NCI-H2227 (cell line): ENCODE measurements at regions not wholly inside any gene's neighbourhood (a gene's known extent, or its start where the extent isn't known, plus 50 kb on each side); places are given as distances from the start of the nearest gene placed in this dataset.

ENCODE experiments used
- DNase-seq: peaks from one replicate; lab custom pipeline; 2025; ENCODE audit not compliant: unreplicated experiment; lab: John Stamatoyannopoulos, UW

DNA sequence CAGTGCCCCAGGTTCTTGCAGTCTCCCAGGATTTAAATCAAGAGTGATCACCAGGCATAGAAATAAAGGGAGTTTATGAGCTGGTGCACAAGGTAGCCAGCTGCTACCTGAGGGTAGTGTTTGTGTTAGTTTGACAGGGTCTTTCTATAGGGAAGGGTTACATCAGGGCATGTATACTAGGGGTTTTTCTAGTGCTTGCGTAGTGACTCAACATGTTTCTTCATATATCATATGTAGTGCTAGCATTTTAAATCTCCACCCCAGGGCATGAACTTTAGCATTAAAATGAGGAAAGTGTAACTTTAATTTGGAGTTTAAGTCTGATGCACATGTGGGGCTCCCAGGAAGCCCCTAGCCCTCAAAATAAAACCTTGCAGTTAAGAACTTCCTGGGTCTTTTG lies 86.5 kb upstream of the TNR start:
- no peak for DNase-seq

DNA sequence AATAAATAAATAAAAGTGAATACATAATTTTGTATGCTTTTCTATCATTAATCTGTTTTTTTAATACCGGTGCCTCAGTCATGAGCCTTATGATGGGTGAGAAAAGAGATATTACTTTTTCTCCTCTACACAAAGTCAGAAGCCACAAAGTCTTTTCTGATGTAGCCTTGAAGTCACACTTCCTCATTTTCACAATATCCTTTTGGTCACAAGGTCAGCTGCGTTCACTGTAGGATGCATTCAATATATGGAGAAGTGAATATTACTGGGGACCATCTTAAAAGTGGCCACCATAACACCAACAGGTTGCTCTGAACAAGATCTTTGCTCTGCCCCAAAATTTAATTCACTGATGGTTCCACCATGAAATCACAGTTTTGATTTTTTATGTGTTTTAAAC lies 83.3 kb upstream of the TNR start:
- DNase-seq = no peak

- no peak for DNase-seq
These were observed 80.7 kb upstream of the TNR start for GRCh38 chr1:175824079-175824478.

- DNase-seq = no peak
These were observed 80.0 kb upstream of the TNR start for GRCh38 chr1:175823406-175823805.

DNA sequence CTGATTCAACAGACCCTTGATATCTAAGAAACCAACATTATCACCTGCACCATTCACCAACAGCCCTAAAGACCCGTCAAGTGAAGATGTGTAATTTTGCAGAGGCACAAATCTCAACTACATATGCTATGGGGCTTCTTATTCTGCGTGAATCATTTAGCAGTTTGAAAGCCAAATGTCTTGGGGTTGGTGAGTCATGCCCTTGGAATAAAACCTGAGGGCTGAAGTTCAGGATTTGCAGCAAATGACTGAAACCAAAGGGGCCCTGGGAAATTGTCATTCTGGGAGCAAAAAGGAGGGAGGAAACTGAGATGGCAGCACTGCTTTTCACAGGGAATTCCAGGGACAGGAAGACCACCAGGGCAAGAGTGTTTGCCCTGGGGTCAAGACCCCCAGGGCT lies 79.2 kb upstream of the TNR start:
- no peak for DNase-seq

- DNase-seq = no peak
These were observed 77.1 kb upstream of the TNR start for GRCh38 chr1:175820456-175821025.

- no peak for DNase-seq
These were observed 75.5 kb upstream of the TNR start for GRCh38 chr1:175818929-175819328.

DNA sequence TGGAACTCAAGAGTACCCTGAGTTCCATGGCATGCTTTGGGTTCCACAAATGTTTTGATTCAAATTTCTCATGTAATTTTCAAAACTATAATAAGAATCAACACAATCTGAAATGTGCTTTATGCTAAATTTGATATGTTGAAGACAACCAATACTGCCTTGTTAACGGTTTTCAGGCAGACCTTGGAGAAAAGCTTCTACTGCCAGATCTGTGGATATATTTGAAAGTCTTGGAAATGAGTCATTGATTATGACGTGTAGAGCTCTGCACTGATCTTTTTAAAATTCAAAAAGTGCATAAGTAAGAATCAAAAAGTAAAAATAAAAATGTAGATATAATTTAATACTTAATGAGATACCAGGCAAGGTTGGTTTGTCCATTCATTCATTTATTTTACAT lies 74.0 kb upstream of the TNR start:
- no peak for DNase-seq

- no peak for DNase-seq
These were observed 71.5 kb upstream of the TNR start for GRCh38 chr1:175814885-175815284.

DNA sequence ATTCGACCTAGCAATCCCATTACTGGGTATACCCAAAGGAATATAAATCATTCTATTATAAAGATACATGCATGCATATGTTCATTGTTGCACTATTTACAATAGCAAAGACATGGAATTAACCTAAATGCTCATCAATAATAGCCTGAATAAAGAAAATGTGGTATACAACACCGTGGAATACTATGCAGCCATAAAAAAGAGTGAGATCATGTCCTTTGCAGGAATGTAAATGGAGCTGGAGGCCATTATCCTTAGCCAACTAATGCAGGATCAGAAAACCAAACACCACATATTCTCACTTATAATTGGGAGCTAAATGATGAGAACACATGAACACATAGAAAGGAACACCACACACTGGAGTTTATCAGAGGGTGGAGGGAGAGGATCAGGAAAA lies 69.5 kb upstream of the TNR start:
- DNase-seq = no peak

GRCh38 chr1:175810305-175810704 lies 66.9 kb upstream of the TNR start:
- no peak for DNase-seq

- no peak for DNase-seq
These were observed 65.6 kb upstream of the TNR start for GRCh38 chr1:175808999-175809398.

GRCh38 chr1:175808573-175808972 lies 65.2 kb upstream of the TNR start:
- peak; percentile 50 for DNase-seq

- DNase-seq = no peak
These were observed 61.2 kb upstream of the TNR start for GRCh38 chr1:175804561-175804960.

GRCh38 chr1:175803413-175803812 lies 60.0 kb upstream of the TNR start:
- no peak for DNase-seq

DNA sequence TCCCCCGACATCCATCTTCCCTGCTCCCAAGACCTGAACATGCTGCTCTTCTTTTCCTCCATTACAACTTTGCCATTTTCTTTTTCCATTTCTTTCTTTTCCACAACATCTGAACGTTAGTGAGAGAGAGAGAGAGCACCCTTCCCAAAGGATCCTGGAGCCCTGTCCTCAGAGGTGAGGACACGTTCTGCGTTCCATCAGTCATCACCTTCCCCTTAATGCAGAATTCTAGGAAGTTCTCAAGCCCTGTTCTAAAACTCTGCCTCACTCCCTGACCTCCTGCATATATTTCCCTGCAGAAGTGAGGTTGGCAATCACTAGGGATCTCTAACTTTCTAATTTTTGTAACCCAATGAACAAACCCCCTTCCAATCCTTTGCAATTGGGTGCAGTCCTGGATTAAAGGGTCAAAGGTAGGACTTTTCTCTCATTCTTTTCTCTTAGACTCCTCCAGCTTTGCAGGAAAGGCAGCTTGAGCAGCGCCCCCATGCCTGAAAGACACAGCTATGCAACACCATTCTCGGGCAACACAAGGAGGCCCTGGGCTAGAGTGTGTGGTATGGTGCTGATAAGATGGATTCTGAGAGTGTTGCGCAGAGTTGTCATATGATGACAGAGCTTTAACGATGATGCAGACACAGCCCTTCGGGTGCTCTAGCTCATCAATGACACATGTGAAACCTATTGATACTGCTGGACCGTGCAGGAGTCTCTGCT lies 59.2 kb upstream of the TNR start:
- no peak for DNase-seq

DNA sequence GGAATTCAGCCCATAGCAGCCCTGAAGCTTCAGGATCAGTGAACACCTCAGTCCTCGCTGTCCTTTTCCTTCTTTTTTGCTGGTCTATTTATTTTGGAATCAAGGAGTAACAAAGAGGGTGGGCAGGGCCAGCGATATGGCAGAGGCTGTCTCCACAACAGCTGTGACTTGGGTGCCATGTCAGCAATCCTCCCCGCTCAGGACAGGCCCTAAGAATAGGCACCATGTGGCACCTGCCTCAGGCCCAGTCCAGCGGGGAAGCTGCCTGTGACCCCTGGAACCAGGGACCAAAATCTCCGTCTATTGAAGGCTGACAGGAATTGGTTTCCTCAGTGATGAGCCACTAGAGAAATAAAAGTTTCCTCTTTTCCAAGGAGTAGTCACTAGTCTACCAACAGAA lies 58.6 kb upstream of the TNR start:
- no peak for DNase-seq

DNA sequence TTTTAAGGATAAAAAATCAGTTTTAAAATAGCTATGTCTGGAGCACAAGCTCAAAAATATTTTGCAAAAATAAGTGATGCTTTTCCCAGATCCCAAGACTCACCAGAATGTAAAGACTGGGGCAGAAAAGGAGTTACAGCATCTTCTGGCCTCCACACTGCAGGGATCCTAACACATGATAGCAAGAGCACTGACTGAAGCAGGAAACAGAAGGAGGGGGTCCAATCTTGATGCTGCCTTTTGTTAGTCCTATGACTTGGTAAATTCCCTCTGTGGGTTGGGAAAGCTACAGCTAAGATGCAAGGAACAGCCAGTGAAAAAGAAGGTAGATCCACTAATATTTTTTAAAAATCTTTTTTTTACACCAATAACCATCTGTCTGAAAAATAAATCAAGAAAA lies 54.2 kb upstream of the TNR start:
- DNase-seq = no peak

DNA sequence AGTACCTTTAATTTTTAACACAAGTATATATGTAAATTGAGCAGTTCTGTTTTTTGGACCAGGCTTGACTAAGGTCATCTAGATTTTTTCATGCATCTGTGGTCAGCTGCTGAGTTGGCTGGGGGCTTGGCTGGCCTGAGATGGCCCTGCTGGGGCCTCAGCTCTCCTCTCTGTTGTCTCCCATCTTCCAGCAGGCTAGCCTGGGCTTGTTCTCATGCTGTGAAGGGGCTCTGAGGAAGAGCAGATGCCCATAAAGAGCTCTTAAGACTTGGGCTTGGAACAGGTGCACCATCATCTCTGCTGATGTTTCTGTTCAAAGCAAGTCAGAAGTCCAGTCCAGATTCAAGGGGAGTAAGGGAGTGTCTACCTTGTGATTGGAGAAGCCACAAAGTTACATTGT lies 51.2 kb upstream of the TNR start:
- no peak for DNase-seq

DNA sequence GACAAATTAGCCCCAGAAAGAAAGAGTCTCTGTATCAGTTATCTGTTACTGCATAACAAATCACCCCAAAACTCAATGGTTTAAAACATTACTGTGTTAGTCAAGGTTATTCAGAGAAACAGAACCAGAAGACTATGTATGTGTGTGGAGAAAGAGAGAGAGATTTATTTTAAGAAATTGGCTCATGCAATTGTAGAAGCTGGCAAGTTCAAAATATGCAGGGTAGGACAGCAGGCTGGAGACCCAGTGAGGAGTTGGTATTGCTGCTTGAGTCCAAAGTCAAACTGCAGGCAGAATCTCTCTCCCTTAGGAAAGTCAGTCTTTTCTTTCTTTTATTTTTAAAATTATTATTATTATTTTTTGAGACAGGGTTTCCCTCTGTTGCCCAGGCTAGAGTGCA lies 50.2 kb upstream of the TNR start:
- DNase-seq = no peak
